Mesenchymal stem cell (in vitro differentiated cells and primary cell): ENCODE measurements at regions not wholly inside any gene's neighbourhood (a gene's known extent, or its start where the extent isn't known, plus 50 kb on each side); places are given as distances from the start of the nearest gene placed in this dataset.

Experiments
- DNase-seq: peaks from one replicate; pipeline ENCODE4 v3.0.0-alpha.2; 2013
- H2AFZ ChIP-seq: one replicate; pipeline ENCODE4 v1.6.1; 2013; ENCODE audit warnings: low read depth, mild to moderate bottlenecking, control low read depth, inconsistent platforms, low read length, moderate library complexity
- H2AK5ac ChIP-seq: 2 replicates; pipeline ENCODE4 v1.6.1; 2013; ENCODE audit warnings: low read length, moderate library complexity, mild to moderate bottlenecking, inconsistent platforms; ENCODE audit not compliant: severe bottlenecking
- H2BK120ac ChIP-seq: one replicate; pipeline ENCODE4 v1.6.1; 2013; ENCODE audit warnings: low read depth, mild to moderate bottlenecking, inconsistent platforms, low read length, moderate library complexity
- H2BK12ac ChIP-seq, 2 experiments: one replicate each; pipeline ENCODE4 v1.6.1; 2013; ENCODE audit warnings: inconsistent platforms in 2 of 2, low read length in 2 of 2, mild to moderate bottlenecking in 2 of 2, moderate library complexity in 2 of 2, control low read depth in 1 of 2
- H2BK15ac ChIP-seq: one replicate; pipeline ENCODE4 v1.6.1; 2013; ENCODE audit warnings: mild to moderate bottlenecking, low read depth, inconsistent platforms; ENCODE audit not compliant: poor library complexity, severe bottlenecking
- H2BK5ac ChIP-seq: 2 replicates; pipeline ENCODE4 v1.6.1; 2013; ENCODE audit warnings: low read depth, mild to moderate bottlenecking, low read length, control low read depth, inconsistent platforms; ENCODE audit not compliant: poor library complexity, severe bottlenecking
- H3K14ac ChIP-seq, 2 experiments: one replicate each; pipeline ENCODE4 v1.6.1; 2013; ENCODE audit warnings: inconsistent platforms in 2 of 2, low read length in 2 of 2, control low read depth in 1 of 2, mild to moderate bottlenecking in 1 of 2, moderate library complexity in 1 of 2
- H3K18ac ChIP-seq, 2 experiments: one replicate each; pipeline ENCODE4 v1.6.1; 2013; ENCODE audit warnings: inconsistent platforms in 2 of 2, low read length in 2 of 2, control low read depth in 1 of 2, low read depth in 1 of 2, mild to moderate bottlenecking in 1 of 2
- H3K23ac ChIP-seq, 2 experiments: one replicate each; pipeline ENCODE4 v1.6.1; 2013; ENCODE audit warnings: inconsistent platforms in 2 of 2, low read length in 2 of 2, mild to moderate bottlenecking in 2 of 2, moderate library complexity in 2 of 2, control low read depth in 1 of 2
- H3K27ac ChIP-seq: 2 replicates; pipeline ENCODE4 v1.5.1; 2013; ENCODE audit warnings: mild to moderate bottlenecking, moderate library complexity, low read length, control low read depth, inconsistent platforms; ENCODE audit not compliant: poor library complexity, severe bottlenecking
- H3K27me3 ChIP-seq, 2 experiments: 2 replicates each; pipeline versions ENCODE4 v1.6.1 to v1.7.0; 2013; ENCODE audit warnings: low read length in 2 of 2, mild to moderate bottlenecking in 2 of 2, moderate library complexity in 2 of 2, control low read depth in 1 of 2, inconsistent platforms in 1 of 2; ENCODE audit not compliant: control insufficient read depth in 1 of 2, insufficient read depth in 1 of 2
- H3K36me3 ChIP-seq, 2 experiments: 2 replicates each; pipeline versions ENCODE4 v1.6.1 to v1.7.0; 2013; ENCODE audit warnings: low read length in 2 of 2, control low read depth in 1 of 2, inconsistent platforms in 1 of 2, low read depth in 1 of 2, mild to moderate bottlenecking in 1 of 2; ENCODE audit not compliant: insufficient read depth in 2 of 2, control insufficient read depth in 1 of 2
- H3K4ac ChIP-seq, 2 experiments: one replicate each; pipeline ENCODE4 v1.6.1; 2013; ENCODE audit warnings: inconsistent platforms in 2 of 2, low read length in 2 of 2, mild to moderate bottlenecking in 2 of 2, moderate library complexity in 2 of 2, control low read depth in 1 of 2, low read depth in 1 of 2
- H3K4me1 ChIP-seq: 2 replicates; pipeline ENCODE4 v1.6.1; 2013; ENCODE audit warnings: low read depth, low read length, control low read depth; ENCODE audit not compliant: control insufficient read depth, insufficient read depth
- H3K4me2 ChIP-seq: 2 replicates; pipeline ENCODE4 v1.6.1; 2013; ENCODE audit warnings: low read length, mild to moderate bottlenecking, inconsistent platforms; ENCODE audit not compliant: poor library complexity, severe bottlenecking
- H3K4me3 ChIP-seq, 2 experiments: 2 replicates each; pipeline versions ENCODE4 v1.5.1 to v1.7.0; 2013; ENCODE audit warnings: low read length in 2 of 2, mild to moderate bottlenecking in 2 of 2, control low read depth in 1 of 2, low read depth in 1 of 2; ENCODE audit not compliant: insufficient read depth in 1 of 2
- H3K79me1 ChIP-seq: replicated peaks from 2 replicates; pipeline ENCODE4 v1.6.1; 2013; ENCODE audit warnings: mild to moderate bottlenecking, control low read depth, low read length, inconsistent platforms; ENCODE audit not compliant: poor library complexity, severe bottlenecking
- H3K9ac ChIP-seq: 2 replicates; pipeline ENCODE4 v1.7.0; 2013; ENCODE audit warnings: mild to moderate bottlenecking, low read length, moderate library complexity
- H3K9me3 ChIP-seq: 2 replicates; pipeline ENCODE4 v1.7.0; 2013; ENCODE audit warnings: mild to moderate bottlenecking, low read length; ENCODE audit not compliant: control insufficient read depth
- H4K8ac ChIP-seq: one replicate; pipeline ENCODE4 v1.6.1; 2013; ENCODE audit warnings: inconsistent platforms, mild to moderate bottlenecking, low read length, moderate library complexity
- H4K91ac ChIP-seq: one replicate; pipeline ENCODE4 v1.6.1; 2013; ENCODE audit warnings: mild to moderate bottlenecking, low read length, inconsistent platforms
- WGBS: methylation state at CpG from one replicate; pipeline ENCODE4 v1.1.7; 2013; ENCODE audit warnings: mixed read lengths; 5-methylcytosine and 5-hydroxymethylcytosine counted together

GRCh38 chr10:124176349-124177179 lies 83.2 kb upstream of the CHST15 start:
- no peak overlapping the region for H3K23ac ChIP-seq
- 56% methylated on average over 15 of the region's 15 CpGs for WGBS
- H3K4ac ChIP-seq, result no peak overlapping the region
- H3K27ac ChIP-seq, result peak overlapping the region; percentile 84
- peaks cover 43% of the 10 kb centered on the region for H3K4me1 ChIP-seq
- peak overlapping the region; percentile 83 for H2BK5ac ChIP-seq
- H3K9me3 ChIP-seq, result peaks cover 3% of the 10 kb centered on the region
- H3K36me3 ChIP-seq, result no peaks in the 10 kb centered on the region
- peak overlapping the region; percentile 29 for H3K4me2 ChIP-seq
- H3K27me3 ChIP-seq, result peaks cover 0 to 30% of the 10 kb centered on the region in 2 experiments
- peak overlapping the region; percentile 18 to 49 for H3K18ac ChIP-seq
- H3K4me3 ChIP-seq, result no peak overlapping the region
- no peaks in the 10 kb centered on the region for H3K79me1 ChIP-seq
- peak overlapping the region in 1 of 2 experiments; percentile 26 for H2BK12ac ChIP-seq
- H4K91ac ChIP-seq, result no peak overlapping the region
- H4K8ac ChIP-seq, result peak overlapping the region; percentile 35
- DNase-seq, result peak; percentile 62
- no peak overlapping the region for H2AFZ ChIP-seq
- no peak overlapping the region for H3K9ac ChIP-seq
- peak overlapping the region in 1 of 2 experiments; percentile 36 for H3K14ac ChIP-seq
- H2AK5ac ChIP-seq, result peak overlapping the region; percentile 9
- H2BK120ac ChIP-seq, result no peak overlapping the region
- no peak overlapping the region for H2BK15ac ChIP-seq

- Histone ChIP-seq H3K4me2 (no peak overlapping the region), H3K27me3 (peaks cover 0 to 36% of the 10 kb centered on the region in 2 experiments), H3K9me3 (peaks cover 5% of the 10 kb centered on the region), H3K23ac (no peak overlapping the region), H3K27ac (peak overlapping the region; percentile 84), H2AK5ac (peak overlapping the region; percentile 87), H3K4ac (no peak overlapping the region), H3K9ac (no peak overlapping the region), H4K8ac (peak overlapping the region; percentile 35), H3K36me3 (no peaks in the 10 kb centered on the region), H2AFZ (no peak overlapping the region), H2BK15ac (no peak overlapping the region), H3K4me3 (no peak overlapping the region), H3K14ac (peak overlapping the region in 1 of 2 experiments; percentile 2), H2BK12ac (peak overlapping the region in 1 of 2 experiments; percentile 26), H2BK120ac (no peak overlapping the region), H3K4me1 (peaks cover 37% of the 10 kb centered on the region), H3K18ac (peak overlapping the region; percentile 18 to 41), H3K79me1 (no peaks in the 10 kb centered on the region), H4K91ac (no peak overlapping the region), H2BK5ac (peak overlapping the region; percentile 83)
- DNase-seq, result no peak
- WGBS, result 85% methylated on average over 10 of the region's 10 CpGs
Observed at GRCh38 chr10:124175701-124176348, 82.4 kb upstream of the CHST15 start.

- Histone ChIP-seq H3K14ac (no peak overlapping the region), H3K18ac (no peak overlapping the region), H2BK15ac (no peak overlapping the region), H3K4me2 (no peak overlapping the region), H3K23ac (no peak overlapping the region), H2AK5ac (peak overlapping the region; percentile 87), H3K4ac (no peak overlapping the region), H3K27me3 (peaks cover 0 to 37% of the 10 kb centered on the region in 2 experiments), H2BK120ac (no peak overlapping the region), H4K91ac (peak overlapping the region; percentile 43), H3K4me1 (peaks cover 35% of the 10 kb centered on the region), H2BK5ac (no peak overlapping the region), H3K79me1 (no peaks in the 10 kb centered on the region), H4K8ac (no peak overlapping the region), H3K9ac (no peak overlapping the region), H3K4me3 (no peak overlapping the region), H3K27ac (peak overlapping the region; percentile 2), H3K36me3 (no peaks in the 10 kb centered on the region), H2AFZ (no peak overlapping the region), H3K9me3 (peaks cover 5% of the 10 kb centered on the region), H2BK12ac (peak overlapping the region; percentile 28 to 37)
- 91% methylated on average over 10 of the region's 10 CpGs for WGBS
- no peak for DNase-seq
Observed at GRCh38 chr10:124174673-124175645, 81.6 kb upstream of the CHST15 start.
